Kidney (tissue), 13 donors: ENCODE measurements at regions not wholly inside any gene's neighbourhood (a gene's known extent, or its start where the extent isn't known, plus 50 kb on each side); places are given as distances from the start of the nearest gene placed in this dataset.

Experiments used
- DNase-seq, 5 donors: peaks; one replicate each; pipeline ENCODE4 v3.0.0-alpha.2; 2013 to 2020
- FAIRE-seq: peaks from 2 replicates; lab custom pipeline; 2012; peaks lifted over from hg19 to GRCh38; lab: Jason Lieb, UNC
- H3K27ac ChIP-seq, 2 donors: one replicate each; pipeline ENCODE4 v1.7.0; 2013; ENCODE audit warnings: low read depth in 2 of 2, low read length in 2 of 2, inconsistent platforms in 1 of 2
- H3K27me3 ChIP-seq: one replicate; pipeline ENCODE4 v1.7.1; 2013; ENCODE audit warnings: low read length, inconsistent platforms; ENCODE audit not compliant: control insufficient read depth, insufficient read depth
- H3K36me3 ChIP-seq, 3 donors: one replicate each; pipeline versions ENCODE4 v1.7.0 to v1.7.1; 2013; ENCODE audit warnings: low read length in 3 of 3, control low read depth in 1 of 3, inconsistent platforms in 1 of 3; ENCODE audit not compliant: insufficient read depth in 3 of 3, control insufficient read depth in 2 of 3
- H3K4me1 ChIP-seq, 3 donors: one replicate each; pipeline versions ENCODE4 v1.7.0 to v1.7.1; 2013; ENCODE audit warnings: low read length in 3 of 3, inconsistent platforms in 1 of 3, low read depth in 1 of 3; ENCODE audit not compliant: control insufficient read depth in 2 of 3, insufficient read depth in 2 of 3
- H3K4me3 ChIP-seq, 3 donors: one replicate each; pipeline versions ENCODE4 v1.7.0 to v1.8.1; 2013; ENCODE audit warnings: low read length in 3 of 3, control low read depth in 1 of 3, inconsistent platforms in 1 of 3
- H3K9ac ChIP-seq, 3 donors: one replicate each; pipeline versions ENCODE4 v1.7.0 to v1.7.1; 2013; ENCODE audit warnings: low read length in 3 of 3, control low read depth in 1 of 3, inconsistent platforms in 1 of 3
- H3K9me3 ChIP-seq, 3 donors: one replicate each; pipeline versions ENCODE4 v1.7.0 to v1.7.1; 2013; ENCODE audit warnings: low read length in 3 of 3, control low read depth in 1 of 3, inconsistent platforms in 1 of 3; ENCODE audit not compliant: control insufficient read depth in 2 of 3, insufficient read depth in 1 of 3
- CTCF ChIP-seq: IDR thresholded peaks from 3 replicates; pipeline ENCODE4 v1.5.1; 2012; ENCODE audit warnings: mild to moderate bottlenecking, moderate library complexity, borderline replicate concordance; ENCODE audit not compliant: insufficient read depth; ENCODE audit errors: extremely low read depth
- intact Hi-C: fragments of 100-400 bp; cut with DNase I; formaldehyde crosslinking; loops from one replicate; pipeline ENCODE4 v1.11.1; 2022
- donor health status: control.
- donor health status: control.
- donor health status: control.
- donor health status: control.
- donor health status: control.
- donor health status: DM: yes; HTN: yes; CAD: no.
- donor health status: Normal renal cell carcinoma (clear cell type).

- intact Hi-C loops, result no loop called here
Measured at GRCh38 chr2:67259556-67260342, 137.4 kb upstream of the ETAA1 start.

GRCh38 chr2:67260343-67261277, 136.5 kb upstream of the ETAA1 start:
- intact Hi-C loops, result no loop called here
- H3K4me3 ChIP-seq, result no peak overlapping the region
- no peak overlapping the region for H3K27ac ChIP-seq
- no peaks in the 10 kb centered on the region for H3K9me3 ChIP-seq
- TF ChIP-seq CTCF, result no peak
- no peaks in the 10 kb centered on the region for H3K4me1 ChIP-seq
- FAIRE-seq, result no peak
- H3K36me3 ChIP-seq, result no peaks in the 10 kb centered on the region
- H3K9ac ChIP-seq, result no peak overlapping the region
- H3K27me3 ChIP-seq, result no peaks in the 10 kb centered on the region
- DNase-seq, result peak in 1 of 5 donors; percentile 58

More at GRCh38 chr2:67259556-67260342, 137.4 kb upstream of the ETAA1 start:
- Histone ChIP-seq H3K4me1 (no peaks in the 10 kb centered on the region), H3K36me3 (no peaks in the 10 kb centered on the region), H3K4me3 (no peak overlapping the region), H3K9ac (no peak overlapping the region), H3K9me3 (no peaks in the 10 kb centered on the region), H3K27me3 (no peaks in the 10 kb centered on the region), H3K27ac (no peak overlapping the region)
- no peak for TF ChIP-seq CTCF
- DNase-seq (no peak), FAIRE-seq (no peak)

GRCh38 chr2:67267241-67267640, 129.9 kb upstream of the ETAA1 start:
- FAIRE-seq (no peak), DNase-seq (no peak)
- Histone ChIP-seq H3K9me3 (no peaks in the 10 kb centered on the region), H3K27ac (no peak overlapping the region), H3K36me3 (no peaks in the 10 kb centered on the region), H3K9ac (no peak overlapping the region), H3K4me1 (no peaks in the 10 kb centered on the region), H3K27me3 (no peaks in the 10 kb centered on the region), H3K4me3 (no peak overlapping the region)
- intact Hi-C loops, result no loop called here
- no peak for TF ChIP-seq CTCF
